ENCODE measurements at regions not wholly inside any gene's neighbourhood (a gene's known extent, or its start where the extent isn't known, plus 50 kb on each side); places are given as distances from the start of the nearest gene placed in this dataset.

- Histone ChIP-seq H4K5ac (ENCODE audit: low read depth, low read length) (no peak overlapping the region), H3K9me1 (ENCODE audit: insufficient read depth, low read length) (peaks cover 3% of the 10 kb centered on the region; the same call in 1 of the 2 replicates), H2BK5ac (ENCODE audit: low read depth, low read length, poor library complexity, severe bottlenecking) (no peak overlapping the region), H3K9me3 (ENCODE audit: control insufficient read depth, insufficient read depth, low read length) (peaks cover 2% of the 10 kb centered on the region; the same call in 1 of the 2 replicates), H4K8ac (ENCODE audit: low read depth in 2 of 2, low read length in 2 of 2) (no peak overlapping the region), H4K91ac (ENCODE audit: insufficient read depth, low read depth, low read length) (no peak overlapping the region), H3K27me3 (ENCODE audit: control insufficient read depth, insufficient read depth, low read length) (no peaks in the 10 kb centered on the region), H3K23ac (ENCODE audit: low read depth, low read length) (no peak overlapping the region), H3K4ac (ENCODE audit: low read depth, low read length) (no peak overlapping the region), H2BK15ac (ENCODE audit: low read depth, low read length) (no peak overlapping the region), H3K79me1 (ENCODE audit: low read depth in 1 of 2, low read length in 2 of 2) (no peaks in the 10 kb centered on the region), H3K9ac (ENCODE audit: low read depth, low read length) (peak overlapping the region; percentile 28; the same call in 1 of the 2 replicates), H3K14ac (replicated peaks; ENCODE audit: low read depth, low read length) (no peak overlapping the region), H3K18ac (ENCODE audit: low read depth, low read length) (no peak overlapping the region; the same call in 1 of the 2 replicates), H3K4me1 (ENCODE audit: control insufficient read depth, insufficient read depth, low read length) (peaks cover 3% of the 10 kb centered on the region; the same call in 1 of the 2 replicates), H2AFZ (replicated peaks; ENCODE audit: low read length, poor library complexity) (no peak overlapping the region), H3K4me3 (ENCODE audit: insufficient read depth, low read depth, low read length) (no peak overlapping the region), H2AK9ac (replicated peaks; ENCODE audit: low read depth, low read length, poor library complexity) (no peak overlapping the region), H2AK5ac (ENCODE audit: low read depth, low read length) (no peak overlapping the region), H3K36me3 (ENCODE audit: control insufficient read depth, insufficient read depth, low read length) (no peaks in the 10 kb centered on the region), H4K20me1 (ENCODE audit: insufficient read depth, low read length) (no peaks in the 10 kb centered on the region), H3K56ac (ENCODE audit: extremely low read depth, insufficient read depth, low read length) (no peak overlapping the region), H3K27ac (ENCODE audit: insufficient read depth, low read length) (no peak overlapping the region), H2BK20ac (ENCODE audit: low read depth, low read length) (no peak overlapping the region), H2BK120ac (ENCODE audit: low read depth, low read length) (no peak overlapping the region), H3K4me2 (ENCODE audit: low read depth, low read length) (no peak overlapping the region)
- intact Hi-C loops (cut with micrococcal nuclease) = no loop called here
- CTCF ChIA-PET = interaction anchor here (0.6 kb wide), 1 partner anchor 16 kb away, joined by 7 read pairs; no protein-coding TSS in a partner anchor
- POLR2A ChIA-PET (ENCODE audit: unreplicated experiment) = no interaction called here
- in situ Hi-C loops (cut with MboI; ENCODE audit: low sequenced_read_pairs) = no loop called here
- dilution Hi-C loops (cut with HindIII; ENCODE audit: low sequenced_read_pairs, unreplicated experiment) = no loop called here
- ATAC-seq (ENCODE audit: low read depth) = no peak
- no peak for DNase-seq
- WGBS, 2 experiments (ENCODE audit: extremely low coverage in 2 of 2, insufficient read length in 1 of 2) = no CpG with 5 or more reads among the region's 1 CpG
- no TSS peak for BruUV-seq (replicated peaks)
- TF ChIP-seq RCOR1 (IDR thresholded peaks at IDR 0.05; ENCODE audit: insufficient replicate concordance, low read length) (no peak), MXI1 (IDR thresholded peaks at IDR 0.05; ENCODE audit: borderline replicate concordance, low read depth, low read length) (no peak), CEBPB (IDR thresholded peaks at IDR 0.05; ENCODE audit: low read depth, low read length) (no peak), BHLHE40 (IDR thresholded peaks at IDR 0.05; ENCODE audit: low read depth, low read length) (no peak), RAD21 (IDR thresholded peaks at IDR 0.05; ENCODE audit: low read length) (no peak), USF2 (IDR thresholded peaks at IDR 0.05; ENCODE audit: low read depth, low read length) (no peak), SMC3 (IDR thresholded peaks at IDR 0.05; ENCODE audit: low read depth, low read length) (no peak), FOS (IDR thresholded peaks at IDR 0.05; ENCODE audit: low read depth, low read length) (no peak), MAFK (IDR thresholded peaks at IDR 0.05; ENCODE audit: low read depth, low read length) (no peak), ELK1 (IDR thresholded peaks at IDR 0.05; ENCODE audit: borderline replicate concordance, low read depth, low read length) (no peak), MAZ (IDR thresholded peaks at IDR 0.05; ENCODE audit: borderline replicate concordance, low read depth, low read length) (no peak), CTCF (conservative IDR thresholded peaks at IDR 0.05; ENCODE audit: low read depth, low read length) (no peak), CHD1 (IDR thresholded peaks at IDR 0.05; ENCODE audit: low read depth, low read length) (no peak), POLR2A (IDR thresholded peaks at IDR 0.05; ENCODE audit: low read depth, low read length) (no peak)
These were observed 784.1 kb downstream of the PCDH18 start for GRCh38 chr4:136748165-136748564.

Measured in IMR-90 (cell line).